Adrenal gland (tissue), 5 donors: ENCODE measurements at regions not wholly inside any gene's neighbourhood (a gene's known extent, or its start where the extent isn't known, plus 50 kb on each side); places are given as distances from the start of the nearest gene placed in this dataset.

Experiments used
- CTCF ChIP-seq, 6 experiments: fragments of 450-650 bp in 4 of 6; fragments of 200-600 bp in 2 of 6; sonication (generic) in 1 of 6; IDR thresholded peaks; 1 replicate in 5 of 6; 2 replicates in 1 of 6; pipeline versions ENCODE4 v1.5.1 to v1.8.0; 2016 to 2021; ENCODE audit warnings: antibody characterized with exemption in 6 of 6, mild to moderate bottlenecking in 2 of 6, moderate library complexity in 1 of 6
- POLR2A ChIP-seq, 2 donors: fragments of 450-650 bp; IDR thresholded peaks; one replicate each; pipeline ENCODE4 v1.6.1; 2017; ENCODE audit warnings: antibody characterized with exemption in 2 of 2, mild to moderate bottlenecking in 2 of 2, moderate library complexity in 1 of 2
- donor health status: DM: no; HTN: no; CAD: no.

DNA sequence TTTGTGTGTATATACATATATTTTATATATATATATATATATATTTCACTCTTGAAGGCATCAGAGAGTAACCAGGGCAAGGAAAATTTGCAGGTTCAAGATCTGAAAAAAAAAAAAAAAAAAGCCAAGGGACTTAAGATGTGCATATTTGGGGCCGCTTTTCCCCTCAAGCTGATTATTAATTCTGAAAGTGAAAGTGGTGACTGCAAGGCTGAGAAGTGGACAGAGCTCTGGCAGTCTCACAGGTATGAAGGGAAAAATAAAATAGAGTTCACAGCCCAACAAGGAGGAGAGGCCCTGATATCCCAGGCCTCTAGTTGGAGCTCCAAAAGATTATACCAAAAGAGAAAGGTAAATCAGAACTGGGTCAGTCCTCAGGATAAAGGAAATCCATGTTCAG lies 234.4 kb upstream of the GAS1 start:
- TF ChIP-seq CTCF (IDR thresholded peaks at IDR 0.05): no peak
- TF ChIP-seq POLR2A (IDR thresholded peaks at IDR 0.05): no peak
